CD4-positive, alpha-beta T cell treated with Interleukin-15 for 1 hour (primary cell): ENCODE measurements at regions not wholly inside any gene's neighbourhood (a gene's known extent, or its start where the extent isn't known, plus 50 kb on each side); places are given as distances from the start of the nearest gene placed in this dataset.
A peak's percentile ranks its signal among the peaks of the same experiment; 100 is the strongest.

Experiments
- DNase-seq: peaks from one replicate; pipeline ENCODE4 v3.0.0-alpha.2; 2020

DNA sequence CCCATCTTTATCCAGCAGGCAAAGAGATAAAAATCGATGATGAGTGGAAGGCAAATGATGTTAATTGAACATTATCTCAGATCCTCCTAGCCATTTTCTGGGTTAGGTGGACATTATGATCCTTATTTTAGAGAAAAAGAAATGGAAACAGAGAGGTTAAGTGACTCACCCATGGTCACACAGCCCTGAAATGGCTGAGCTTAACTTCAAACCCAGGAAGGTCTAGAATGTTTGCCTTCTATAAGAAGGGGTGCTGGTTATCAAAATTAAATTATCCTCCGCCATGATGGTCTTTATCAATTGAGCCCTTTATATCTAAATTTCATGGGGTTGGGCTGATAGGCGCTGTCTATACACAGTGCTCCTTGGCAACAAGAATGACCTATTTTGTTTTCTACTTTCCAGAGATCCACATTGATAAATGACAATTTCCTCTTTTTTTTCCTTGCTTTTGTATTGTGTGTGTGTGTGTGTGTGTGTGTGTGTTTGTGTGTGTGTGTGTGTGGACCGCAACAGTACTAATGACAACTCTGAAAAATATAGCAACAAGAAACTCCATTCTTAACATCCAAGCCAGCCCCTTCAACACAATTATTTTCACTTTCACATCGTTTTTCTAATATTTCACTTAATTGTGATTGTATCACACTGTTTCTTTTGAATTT, 571.9 kb downstream of the VRK1 start:
- DNase-seq: no peak

DNA sequence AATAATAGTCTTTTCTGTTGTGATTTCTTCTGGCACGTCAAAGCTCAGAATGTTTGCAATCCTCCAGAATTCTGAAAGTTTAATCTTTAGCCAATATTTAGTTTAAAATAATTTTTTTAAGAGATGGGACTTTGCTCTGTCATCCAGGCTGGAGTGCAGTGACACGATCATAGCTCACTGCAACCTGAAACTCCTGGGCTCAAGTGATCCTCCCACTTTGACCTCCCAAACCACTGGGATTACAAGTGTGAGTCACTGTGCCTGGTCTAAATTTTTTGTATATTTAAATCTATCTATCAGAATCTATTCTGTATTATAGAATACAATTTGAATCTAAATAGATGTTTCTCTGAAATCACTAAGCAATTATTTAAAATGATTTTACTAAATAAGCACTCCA, 572.7 kb downstream of the VRK1 start:
- DNase-seq: no peak

DNA sequence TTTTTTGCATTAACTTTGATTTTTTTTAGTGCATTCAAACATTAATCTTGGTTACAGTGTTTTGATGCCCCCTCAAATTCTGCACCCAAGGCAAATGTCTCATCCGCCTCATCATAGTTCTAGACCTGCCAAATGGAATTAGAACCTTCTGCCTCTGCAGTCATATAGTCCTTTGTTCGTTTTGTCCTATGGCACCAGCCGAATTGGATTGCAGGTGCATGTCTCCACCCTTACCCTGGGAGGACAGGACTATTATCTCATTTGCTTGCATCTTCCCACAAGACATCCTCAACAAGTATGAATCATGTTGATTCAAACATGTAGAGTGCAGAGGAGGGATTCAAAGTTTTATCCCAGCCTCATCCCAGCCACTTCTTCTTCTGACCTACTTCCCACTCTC, 579.1 kb downstream of the VRK1 start:
- no peak for DNase-seq

DNA sequence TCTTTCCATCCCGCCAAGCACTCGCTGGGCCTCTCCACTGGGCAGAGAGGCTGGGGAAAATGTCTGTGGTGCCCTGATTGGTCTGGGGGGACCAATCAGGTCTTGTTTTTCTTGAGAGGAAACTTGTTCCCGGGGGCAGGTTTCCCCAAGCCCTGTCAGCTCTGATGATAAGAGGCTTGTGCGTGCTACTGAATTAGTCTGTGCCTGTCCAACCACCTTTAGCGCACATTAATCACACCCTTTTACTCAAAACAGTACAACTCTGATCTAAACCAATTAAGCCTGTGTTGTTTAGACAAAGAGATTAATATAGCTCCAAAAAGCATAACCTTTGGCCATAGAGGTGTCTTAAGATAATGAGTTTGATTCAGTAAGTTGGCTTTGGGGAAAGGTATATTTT, 580.4 kb downstream of the VRK1 start:
- no peak for DNase-seq

DNA sequence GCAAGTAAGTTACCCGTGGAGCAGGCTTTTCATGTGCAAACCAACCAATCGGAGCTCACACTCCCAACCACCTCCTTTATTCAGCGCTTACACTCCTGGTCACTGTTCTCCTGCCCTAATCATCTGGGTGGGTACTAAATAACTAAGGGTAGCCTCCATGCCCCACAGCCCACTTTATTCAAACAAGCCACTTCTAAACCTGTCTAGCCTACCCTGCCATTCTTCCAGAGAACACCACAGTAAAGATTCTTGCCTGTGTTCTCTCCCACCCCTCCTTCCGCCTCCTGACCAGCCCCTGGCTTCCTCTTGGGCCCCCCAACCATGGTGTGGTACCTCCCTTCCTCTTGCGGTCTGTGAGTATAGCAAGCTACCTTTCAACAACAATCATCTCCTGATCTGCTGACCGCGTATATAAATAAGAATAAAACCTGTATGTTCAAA, 581.9 kb downstream of the VRK1 start:
- peak; percentile 24 for DNase-seq

DNA sequence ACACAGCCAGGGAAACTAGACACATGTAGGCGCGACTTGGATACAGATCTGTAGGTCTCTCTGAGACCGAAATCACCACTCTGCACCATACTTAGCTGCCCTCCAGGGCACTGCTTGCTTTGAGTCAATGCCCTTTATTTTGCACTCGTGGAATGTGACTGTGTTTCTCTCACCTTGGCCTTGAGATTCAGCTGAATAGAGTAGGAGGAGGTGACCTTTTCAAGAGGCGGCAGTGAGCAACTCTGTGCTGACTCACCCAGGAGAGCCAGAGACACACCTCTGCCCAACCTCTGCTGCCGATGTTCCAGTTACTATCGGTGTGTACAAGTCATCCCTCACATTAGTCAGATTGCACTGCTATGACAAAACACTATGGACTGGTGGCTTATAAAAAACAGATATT, 583.4 kb downstream of the VRK1 start:
- no peak for DNase-seq

DNA sequence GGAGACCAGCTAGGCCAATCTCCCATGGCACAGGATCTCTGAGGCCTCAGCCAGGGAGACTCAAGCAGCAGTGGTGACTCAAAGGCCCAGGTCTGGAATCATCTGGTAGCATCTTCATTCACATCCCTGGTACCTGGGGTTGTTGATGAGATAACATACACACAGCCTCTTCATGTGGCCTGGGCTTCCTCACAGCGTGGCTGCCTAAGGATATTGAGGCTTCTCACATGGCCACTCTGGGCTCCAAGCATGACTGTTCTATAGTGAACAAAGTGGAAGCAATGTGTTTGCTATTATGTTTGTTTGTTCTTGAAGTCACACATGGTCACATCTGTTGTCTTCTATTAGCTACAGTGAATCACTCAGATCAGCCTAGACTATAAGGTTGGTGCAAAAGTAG, 584.1 kb downstream of the VRK1 start:
- no peak for DNase-seq

DNA sequence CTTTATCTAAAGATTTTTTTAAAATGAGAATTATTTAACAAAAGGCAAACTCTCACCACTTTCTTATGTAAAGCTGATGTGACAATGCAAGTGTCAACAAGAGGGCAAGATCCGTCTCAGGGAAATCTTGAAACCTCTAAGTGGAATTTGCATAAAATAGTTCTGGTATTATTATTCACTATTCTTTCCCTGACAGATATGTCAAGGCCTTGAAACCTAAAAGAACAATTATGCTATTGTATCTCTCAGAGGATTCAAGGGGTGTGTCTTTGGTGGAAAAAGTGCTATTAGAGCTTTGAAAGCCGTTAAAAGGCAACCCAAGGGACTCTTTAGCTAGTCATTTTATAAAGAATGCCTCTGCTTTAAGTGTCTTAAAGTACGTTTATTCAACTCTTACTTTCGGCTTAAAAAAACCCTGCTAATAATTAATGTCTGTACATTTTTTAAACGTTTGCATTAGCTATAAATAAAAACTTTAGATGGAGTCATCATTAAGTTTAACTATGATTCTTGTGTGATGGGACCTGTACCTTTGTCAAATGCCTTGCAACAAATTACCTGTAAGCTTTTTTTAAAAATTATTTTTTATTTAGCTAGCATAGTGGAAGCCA, 585.5 kb downstream of the VRK1 start:
- no peak for DNase-seq

DNA sequence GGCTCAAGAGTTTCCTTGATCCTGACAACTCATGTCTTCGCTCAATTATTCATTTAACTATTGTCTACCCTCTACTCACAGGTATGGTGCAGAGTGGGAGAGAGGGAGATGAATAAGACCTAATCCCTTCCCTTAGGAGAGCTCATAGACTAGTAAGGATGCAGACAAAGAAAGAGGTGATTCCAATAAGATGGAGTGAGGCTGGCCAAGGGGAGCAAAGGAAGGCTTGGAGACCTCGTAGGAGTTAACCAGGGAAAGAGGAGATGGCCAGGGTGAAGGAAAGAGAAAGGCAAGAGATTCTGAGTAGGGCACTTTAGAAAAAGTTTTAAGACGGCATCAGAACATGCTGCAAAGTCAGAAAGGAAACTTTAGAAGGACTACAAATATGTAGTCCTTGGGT, 588.5 kb downstream of the VRK1 start:
- DNase-seq: no peak

DNA sequence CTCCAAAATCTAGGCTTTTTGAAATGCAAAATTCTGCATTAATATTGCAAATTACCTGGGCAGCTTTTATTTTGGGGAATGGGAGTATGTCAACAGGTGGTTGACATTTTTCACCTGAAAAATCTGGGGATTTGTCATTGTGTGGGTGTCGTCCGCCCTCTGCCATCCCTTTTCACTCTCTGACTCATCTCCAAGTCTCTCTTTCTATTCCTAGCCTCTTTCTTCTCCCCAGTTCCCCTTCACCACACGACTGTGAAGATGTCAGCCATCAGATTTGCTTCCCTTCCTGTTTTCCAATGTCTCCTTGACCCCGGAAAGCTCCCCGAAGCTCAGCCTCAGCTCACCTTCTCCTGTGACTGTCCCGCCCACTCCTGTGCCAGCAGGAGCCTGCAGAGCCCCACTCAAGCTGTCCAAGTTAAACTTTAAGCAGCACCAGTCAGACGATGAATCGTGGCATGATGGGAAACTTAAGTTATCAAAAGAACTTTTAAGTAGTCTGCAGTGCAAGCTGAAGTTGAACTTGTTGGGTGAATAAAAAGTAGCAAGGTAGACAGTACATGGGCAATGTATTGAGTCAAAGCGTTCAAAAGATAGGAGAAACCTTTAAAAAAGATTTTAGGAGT, 590.2 kb downstream of the VRK1 start:
- no peak for DNase-seq

DNA sequence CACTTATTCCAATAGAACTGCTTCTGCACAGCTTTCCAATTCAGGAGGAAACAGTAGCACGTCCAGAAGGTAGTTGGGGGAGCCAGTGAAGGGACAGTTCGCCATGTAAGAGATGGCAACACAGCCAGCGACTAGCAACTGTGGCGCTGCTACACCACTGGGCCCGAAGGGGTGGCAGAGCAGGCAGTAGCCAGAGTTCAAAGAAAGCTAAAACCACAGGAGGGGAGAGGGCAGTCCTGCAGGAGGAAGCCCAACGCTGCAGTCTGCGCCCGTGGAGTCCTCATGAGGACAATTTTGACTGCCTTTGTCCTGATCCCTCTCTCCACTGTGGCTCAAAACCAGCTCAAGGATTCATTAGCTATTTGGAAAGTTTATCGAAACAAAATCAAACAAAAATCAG, 591.2 kb downstream of the VRK1 start:
- no peak for DNase-seq

DNA sequence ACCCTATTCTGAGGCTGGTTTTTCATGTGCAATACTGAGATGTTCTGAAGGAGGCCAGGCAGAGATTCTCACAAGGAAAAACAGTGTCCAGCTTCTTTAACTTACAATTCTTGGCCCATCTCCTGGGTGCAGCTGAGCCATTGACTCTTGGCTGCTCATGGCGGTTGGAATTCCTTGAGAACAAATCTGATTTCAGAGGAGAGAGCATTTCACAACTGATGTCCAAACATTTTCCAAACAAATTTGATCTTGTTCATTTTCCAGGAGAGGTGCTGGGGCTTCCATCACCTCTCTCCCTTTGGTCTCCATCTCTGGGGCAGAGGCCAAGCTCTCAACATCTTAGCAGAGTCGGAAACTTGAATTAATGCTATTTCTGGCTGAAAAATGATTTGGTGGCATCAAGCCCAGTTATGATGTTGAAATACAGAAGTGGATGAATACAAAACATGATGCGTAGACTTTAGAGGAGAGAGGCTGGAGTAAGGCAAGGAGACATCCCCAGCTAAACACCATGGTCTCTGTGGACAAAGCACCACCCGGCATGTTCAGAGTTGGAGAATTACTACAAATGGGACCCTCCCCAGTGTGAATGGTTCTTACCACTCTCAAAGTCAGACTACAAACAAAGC, 593.0 kb downstream of the VRK1 start:
- no peak for DNase-seq

DNA sequence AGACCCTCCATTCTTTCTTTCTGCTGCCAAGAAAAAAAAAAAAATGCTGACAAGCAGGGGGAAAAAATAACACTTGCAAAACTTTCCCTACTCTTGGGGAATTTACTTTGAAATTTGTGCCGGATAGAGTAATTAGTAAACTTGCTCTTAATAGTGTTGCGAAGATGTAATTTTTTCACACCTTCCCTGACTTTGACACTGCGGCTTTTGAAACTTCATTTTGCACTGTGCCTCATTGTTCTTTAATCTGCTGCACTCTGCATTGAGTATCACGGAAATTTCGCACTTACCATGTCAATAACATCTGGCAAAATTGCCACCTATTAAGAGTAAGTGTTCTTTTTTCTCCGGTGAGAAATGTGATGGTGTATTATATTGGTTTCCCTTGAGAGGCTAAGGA, 596.1 kb downstream of the VRK1 start:
- DNase-seq: no peak

DNA sequence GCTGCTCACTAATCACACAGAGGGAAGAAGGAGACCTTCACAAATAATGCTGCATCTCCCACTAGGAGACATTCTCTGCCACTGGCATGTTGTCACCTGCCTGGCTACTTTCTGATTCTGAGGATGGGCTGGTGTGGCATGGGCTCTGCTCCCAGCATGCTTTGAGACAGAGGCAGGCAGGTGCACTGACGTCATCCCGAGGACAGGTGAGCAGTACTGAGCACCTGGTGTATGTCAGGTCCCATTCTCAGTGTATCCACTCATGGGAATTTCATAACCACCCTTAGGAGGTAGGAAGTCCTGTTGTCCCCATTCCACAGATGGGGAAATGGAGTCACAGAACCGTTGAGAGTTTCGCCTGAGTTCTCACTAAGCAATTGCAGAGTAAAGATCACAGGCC, 597.9 kb downstream of the VRK1 start:
- DNase-seq: no peak

DNA sequence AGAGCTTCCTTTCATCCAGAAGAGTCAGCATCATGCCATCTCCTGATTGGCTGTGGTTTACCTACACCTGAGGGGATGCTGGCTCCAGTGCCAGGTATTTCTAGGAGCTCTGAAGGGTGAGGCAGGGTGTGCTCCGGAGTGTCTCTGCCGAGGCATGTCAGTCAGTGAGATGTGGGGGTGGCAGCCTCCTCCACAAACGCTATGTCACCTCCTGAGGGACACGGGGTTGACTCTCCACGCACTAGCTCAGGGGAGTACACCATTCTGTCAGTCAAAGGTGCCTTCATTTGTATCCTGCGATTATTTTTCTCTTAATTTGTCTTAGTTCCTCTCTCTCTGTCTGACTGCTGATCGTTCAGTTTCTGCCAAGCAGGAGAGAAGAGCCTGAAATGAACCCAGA, 604.5 kb downstream of the VRK1 start:
- no peak for DNase-seq

DNA sequence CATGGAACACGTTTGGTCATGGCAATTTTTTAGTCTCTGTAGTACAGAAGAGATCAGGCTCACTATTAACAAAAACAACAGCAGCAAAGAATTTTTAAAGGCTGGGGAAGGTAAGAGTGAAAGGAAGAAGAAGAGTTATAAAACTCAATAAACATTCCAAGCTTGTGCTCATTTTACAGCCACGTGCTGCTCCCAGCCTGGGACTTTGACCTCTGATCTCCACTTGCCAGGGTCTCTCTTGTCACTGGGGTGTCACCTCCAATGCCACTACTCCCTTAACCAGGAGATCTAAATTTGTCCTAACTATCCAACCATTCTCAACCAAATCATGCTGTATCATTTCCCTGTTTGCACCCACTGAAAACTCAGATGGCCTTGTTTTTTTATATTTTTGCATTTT, 605.1 kb downstream of the VRK1 start:
- no peak for DNase-seq

DNA sequence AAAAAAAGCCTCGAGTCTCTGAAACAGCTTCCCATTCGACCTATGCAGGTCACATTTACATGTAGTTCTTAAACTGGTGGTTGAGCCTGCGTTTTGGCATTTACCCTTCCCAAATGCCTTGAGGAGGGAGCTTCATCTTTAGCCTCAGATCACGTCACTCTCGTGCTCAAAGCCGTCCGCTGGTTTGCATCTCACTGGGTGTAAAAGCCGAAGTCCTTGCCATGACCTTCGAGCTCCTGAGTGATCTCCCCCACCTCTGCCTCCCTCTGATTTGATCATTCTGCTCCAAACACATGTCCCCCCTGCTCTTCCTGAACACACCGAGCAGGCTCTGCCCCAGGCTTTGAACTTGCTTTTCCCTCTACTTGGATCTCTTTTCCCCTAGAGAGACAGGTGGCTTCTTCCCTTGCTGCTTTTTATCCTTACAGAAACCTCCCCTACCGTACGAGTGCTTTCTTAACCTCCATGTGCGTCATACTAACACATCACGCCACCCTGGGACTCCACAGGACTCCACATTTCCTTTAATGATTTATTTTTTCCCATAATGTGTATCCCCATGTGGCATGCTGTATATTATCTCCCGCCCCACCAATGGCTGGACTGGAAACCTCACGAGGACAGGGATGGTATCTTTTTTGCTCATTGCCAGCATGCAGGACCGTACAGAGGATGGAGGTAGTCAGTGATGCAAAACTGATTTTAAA, 610.7 kb downstream of the VRK1 start:
- no peak for DNase-seq

DNA sequence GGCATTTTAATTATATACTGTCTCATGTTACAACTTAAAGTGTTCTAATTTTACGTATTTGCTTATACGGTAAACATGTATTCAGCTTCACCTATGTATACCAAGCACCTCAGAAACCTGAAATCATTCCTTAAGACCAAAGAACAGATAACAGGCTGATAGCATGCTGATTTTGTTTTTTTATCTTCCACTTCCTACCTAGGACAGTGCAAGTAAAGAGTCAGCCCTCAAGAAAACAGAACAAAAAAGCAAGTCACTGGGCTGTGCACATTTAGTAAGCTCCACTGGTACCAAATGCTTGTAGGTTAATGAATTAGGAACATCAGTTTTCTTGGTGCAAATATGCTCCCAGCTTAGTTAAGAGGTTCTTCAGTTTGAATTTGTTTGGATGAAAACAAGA, 611.3 kb downstream of the VRK1 start:
- DNase-seq: no peak

DNA sequence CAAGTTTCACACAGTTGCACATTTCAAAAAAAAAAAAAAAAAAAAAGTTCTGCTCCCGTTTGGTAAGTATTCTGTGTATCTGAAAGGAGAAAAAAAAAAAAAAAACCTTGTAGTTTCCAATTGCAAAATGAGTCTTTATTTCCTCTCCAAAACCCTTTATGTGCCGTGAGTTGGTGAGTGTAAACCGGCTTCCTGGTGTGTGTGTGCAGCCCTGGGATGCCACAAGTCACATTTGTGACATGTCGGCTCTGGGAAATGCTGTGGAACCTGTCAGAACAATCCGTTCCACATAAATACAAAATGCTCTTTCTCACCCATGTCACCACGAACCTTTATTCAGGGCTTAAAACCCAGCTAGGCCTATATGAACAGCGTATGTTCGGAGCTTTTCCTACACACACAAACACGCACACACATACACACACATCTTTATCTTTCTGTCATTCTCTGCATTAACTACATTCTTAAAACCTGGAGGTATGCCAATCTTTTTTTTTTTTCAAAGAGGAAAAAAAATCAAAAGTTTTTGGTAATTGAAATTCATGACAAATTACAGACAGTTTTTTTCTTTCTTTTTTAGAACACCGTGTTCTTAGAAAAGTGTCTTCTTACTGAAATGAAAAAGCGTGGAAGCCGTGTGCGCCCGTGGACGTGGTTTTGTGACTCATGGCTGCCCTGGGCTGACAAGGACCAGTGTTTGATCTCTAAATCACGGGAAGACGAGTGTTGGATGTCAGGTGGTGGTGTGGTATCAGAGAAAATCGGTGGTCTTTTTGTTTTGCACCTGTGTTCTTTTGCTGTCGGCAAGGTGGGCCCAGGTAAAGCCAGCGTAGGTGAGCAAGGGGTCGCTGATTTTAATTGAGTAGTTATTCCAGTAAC, 612.0 kb downstream of the VRK1 start:
- DNase-seq: no peak

DNA sequence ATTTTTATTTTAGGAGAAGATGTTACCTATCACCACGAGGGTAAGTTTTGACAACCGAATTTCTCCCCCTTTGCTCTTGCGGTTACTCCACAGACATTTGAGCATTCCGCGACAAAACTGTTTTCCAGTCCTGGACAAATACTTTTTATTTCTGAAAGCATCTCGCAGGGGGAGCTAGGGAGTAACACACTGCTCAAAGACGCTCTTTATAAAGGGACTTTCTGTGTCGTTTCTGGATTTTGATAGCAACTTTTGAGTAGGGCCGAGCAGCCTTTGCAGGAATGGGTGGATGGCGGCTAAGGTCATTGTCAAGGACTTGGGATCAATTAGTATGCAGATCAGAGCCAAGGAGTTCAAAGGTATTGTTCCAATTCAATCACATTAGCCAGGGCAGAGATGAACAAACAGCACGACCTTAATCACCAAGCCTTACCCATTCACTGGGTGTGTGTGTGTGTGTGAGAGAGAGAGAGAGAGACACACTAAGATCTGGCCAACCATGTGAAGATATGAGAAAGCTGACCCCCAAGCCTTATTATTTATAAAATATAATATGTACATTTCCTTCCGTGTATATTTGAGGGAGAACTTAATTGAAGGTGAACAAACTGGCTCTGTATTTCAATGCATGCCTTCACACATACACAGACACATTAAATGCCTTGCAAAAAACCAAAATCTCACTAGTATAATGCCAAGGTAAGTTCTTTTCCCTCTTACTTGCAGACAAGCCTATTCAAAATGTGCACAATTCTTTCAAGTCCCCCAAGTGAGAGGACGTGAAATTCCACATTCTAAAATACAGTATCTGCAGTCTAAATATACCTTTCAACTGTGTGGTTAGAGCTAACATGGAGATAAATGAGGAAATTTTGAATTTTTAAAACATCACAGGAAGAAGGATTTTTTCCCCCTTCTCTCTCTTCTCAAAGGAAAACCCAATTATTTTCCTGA, 613.8 kb downstream of the VRK1 start:
- DNase-seq: no peak

DNA sequence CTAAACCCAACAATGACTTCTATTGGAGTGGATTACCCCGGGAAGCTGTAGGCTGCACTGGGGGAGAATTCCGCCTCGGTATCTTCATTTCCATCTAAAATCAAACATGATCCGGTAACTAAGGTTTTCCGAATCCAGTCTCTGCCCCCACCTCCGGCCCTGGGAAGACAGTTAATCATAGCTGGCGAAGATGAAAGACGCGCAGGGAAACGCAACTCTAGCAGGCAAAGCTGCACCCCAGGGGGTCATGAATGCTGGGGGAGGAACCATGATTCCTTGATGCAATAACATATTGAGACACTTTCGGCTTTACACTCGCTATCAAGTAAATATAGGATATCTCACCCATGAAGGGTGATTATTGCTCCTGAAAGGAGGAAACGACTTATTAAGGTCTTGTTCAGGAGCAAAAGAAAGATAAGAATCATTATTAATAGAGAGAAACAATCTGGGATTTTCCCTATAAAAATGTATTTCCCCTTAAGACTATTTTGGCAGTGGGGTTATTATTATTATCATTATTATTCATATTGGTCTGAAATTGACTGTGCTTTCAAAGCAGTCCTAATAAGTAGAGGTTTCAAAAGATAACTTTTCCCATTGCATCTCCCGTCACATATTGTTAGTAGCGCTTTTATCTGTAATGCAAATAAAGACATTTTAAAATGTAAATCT, 614.9 kb downstream of the VRK1 start:
- no peak for DNase-seq
